ENCODE measurements at regions not wholly inside any gene's neighbourhood (a gene's known extent, or its start where the extent isn't known, plus 50 kb on each side); places are given as distances from the start of the nearest gene placed in this dataset.

DNA sequence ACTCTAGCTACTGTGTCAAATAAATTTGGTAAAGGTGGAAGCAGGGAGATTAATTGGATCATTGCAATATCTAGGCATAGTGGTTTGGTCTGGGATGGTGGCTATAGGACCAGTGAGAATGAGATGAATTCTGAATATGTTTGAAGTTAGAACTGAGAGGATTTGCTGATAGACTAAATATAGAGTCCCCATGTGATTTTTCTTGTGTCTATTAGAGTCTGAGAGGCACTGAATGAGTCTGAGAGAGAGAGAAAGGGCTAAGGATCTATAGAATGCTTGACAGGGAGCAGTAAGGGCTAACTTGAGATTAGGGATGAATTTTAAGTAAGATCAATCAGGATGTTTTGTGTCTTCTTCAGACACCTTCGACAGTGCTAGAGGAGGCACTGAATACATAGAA, 77.9 kb upstream of the CHL1 start:
- Histone ChIP-seq H3K4me1 (ENCODE audit: insufficient read depth, low read length, poor library complexity, severe bottlenecking) (no peaks in the 10 kb centered on the region), H3K4me2 (ENCODE audit: low read depth, low read length, poor library complexity, severe bottlenecking) (no peak overlapping the region), H2AFZ (ENCODE audit: low read length) (no peak overlapping the region), H3K36me3 (ENCODE audit: insufficient read depth, low read length) (no peaks in the 10 kb centered on the region), H3K9me3 (ENCODE audit: insufficient read depth, low read depth, low read length) (peaks cover 23% of the 10 kb centered on the region; the same call in 1 of the 2 replicates), H3K9me2 (replicated peaks; ENCODE audit: low read depth, low read length) (no peaks in the 10 kb centered on the region), H3K27me3 (ENCODE audit: insufficient read depth, low read length, poor library complexity, severe bottlenecking) (no peaks in the 10 kb centered on the region), H3K4me3 (ENCODE audit: low read length, poor library complexity, severe bottlenecking) (no peak overlapping the region), H4K20me1 (ENCODE audit: insufficient read depth, low read length, poor library complexity, severe bottlenecking) (no peaks in the 10 kb centered on the region), H3K79me2 (ENCODE audit: insufficient read depth, low read length) (no peaks in the 10 kb centered on the region), H3K9ac (ENCODE audit: low read depth, low read length, poor library complexity, severe bottlenecking) (no peak overlapping the region), H3F3A (ENCODE audit: low read depth) (no peaks in the 10 kb centered on the region)
- TF ChIP-seq EZH2phosphoT487 (IDR thresholded peaks at IDR 0.05; ENCODE audit: borderline replicate concordance) (no peak), CTCF (conservative IDR thresholded peaks at IDR 0.05; ENCODE audit: low read length) (no peak)

DNA sequence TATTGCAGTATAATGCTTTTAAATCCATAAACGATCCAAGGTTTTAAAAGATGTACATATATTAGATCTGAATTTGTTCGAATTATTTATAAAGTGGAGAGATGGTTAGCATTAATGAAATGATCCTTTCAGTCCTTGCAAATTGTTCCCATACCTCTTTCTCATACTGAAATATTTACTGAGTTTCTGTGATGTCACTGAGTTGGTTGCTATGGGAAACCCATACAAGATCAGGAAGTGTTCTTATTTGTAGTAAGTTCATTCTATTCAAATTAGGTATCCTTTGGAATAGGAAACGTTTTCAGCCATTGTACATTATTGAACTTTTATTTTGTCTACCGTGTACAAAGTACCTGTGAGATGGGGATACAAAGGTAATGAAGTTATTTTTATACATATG, 73.2 kb upstream of the CHL1 start:
- Histone ChIP-seq H3K4me3 (ENCODE audit: low read length, poor library complexity, severe bottlenecking) (no peak overlapping the region), H3K9me2 (replicated peaks; ENCODE audit: low read depth, low read length) (no peaks in the 10 kb centered on the region), H3K4me2 (ENCODE audit: low read depth, low read length, poor library complexity, severe bottlenecking) (no peak overlapping the region), H4K20me1 (ENCODE audit: insufficient read depth, low read length, poor library complexity, severe bottlenecking) (no peaks in the 10 kb centered on the region), H3K27me3 (ENCODE audit: insufficient read depth, low read length, poor library complexity, severe bottlenecking) (no peaks in the 10 kb centered on the region), H3K36me3 (ENCODE audit: insufficient read depth, low read length) (no peaks in the 10 kb centered on the region), H3K9me3 (ENCODE audit: insufficient read depth, low read depth, low read length) (peaks cover 43% of the 10 kb centered on the region; the same call in 1 of the 2 replicates), H3K79me2 (ENCODE audit: insufficient read depth, low read length) (no peaks in the 10 kb centered on the region), H2AFZ (ENCODE audit: low read length) (no peak overlapping the region), H3K4me1 (ENCODE audit: insufficient read depth, low read length, poor library complexity, severe bottlenecking) (no peaks in the 10 kb centered on the region), H3K9ac (ENCODE audit: low read depth, low read length, poor library complexity, severe bottlenecking) (no peak overlapping the region), H3F3A (ENCODE audit: low read depth) (no peaks in the 10 kb centered on the region)
- TF ChIP-seq EZH2phosphoT487 (IDR thresholded peaks at IDR 0.05; ENCODE audit: borderline replicate concordance) (no peak), CTCF (conservative IDR thresholded peaks at IDR 0.05; ENCODE audit: low read length) (no peak)

- Histone ChIP-seq H3K27me3 (ENCODE audit: insufficient read depth, low read length, poor library complexity, severe bottlenecking) (no peaks in the 10 kb centered on the region), H2AFZ (ENCODE audit: low read length) (no peak overlapping the region), H3K9me2 (replicated peaks; ENCODE audit: low read depth, low read length) (no peaks in the 10 kb centered on the region), H3F3A (ENCODE audit: low read depth) (no peaks in the 10 kb centered on the region), H3K9me3 (ENCODE audit: insufficient read depth, low read depth, low read length) (peaks cover 32% of the 10 kb centered on the region; the same call in 1 of the 2 replicates), H3K36me3 (ENCODE audit: insufficient read depth, low read length) (no peaks in the 10 kb centered on the region), H3K4me2 (ENCODE audit: low read depth, low read length, poor library complexity, severe bottlenecking) (no peak overlapping the region), H3K4me1 (ENCODE audit: insufficient read depth, low read length, poor library complexity, severe bottlenecking) (no peaks in the 10 kb centered on the region), H3K4me3 (ENCODE audit: low read length, poor library complexity, severe bottlenecking) (no peak overlapping the region), H3K9ac (ENCODE audit: low read depth, low read length, poor library complexity, severe bottlenecking) (no peak overlapping the region), H3K79me2 (ENCODE audit: insufficient read depth, low read length) (no peaks in the 10 kb centered on the region), H4K20me1 (ENCODE audit: insufficient read depth, low read length, poor library complexity, severe bottlenecking) (no peaks in the 10 kb centered on the region)
- no peak for TF ChIP-seq EZH2phosphoT487 (IDR thresholded peaks at IDR 0.05; ENCODE audit: borderline replicate concordance)
- no peak for TF ChIP-seq CTCF (conservative IDR thresholded peaks at IDR 0.05; ENCODE audit: low read length)
Observed at GRCh38 chr3:124557-125179, 71.9 kb upstream of the CHL1 start.
